ENCODE measurements at regions not wholly inside any gene's neighbourhood (a gene's known extent, or its start where the extent isn't known, plus 50 kb on each side); places are given as distances from the start of the nearest gene placed in this dataset.

DNA sequence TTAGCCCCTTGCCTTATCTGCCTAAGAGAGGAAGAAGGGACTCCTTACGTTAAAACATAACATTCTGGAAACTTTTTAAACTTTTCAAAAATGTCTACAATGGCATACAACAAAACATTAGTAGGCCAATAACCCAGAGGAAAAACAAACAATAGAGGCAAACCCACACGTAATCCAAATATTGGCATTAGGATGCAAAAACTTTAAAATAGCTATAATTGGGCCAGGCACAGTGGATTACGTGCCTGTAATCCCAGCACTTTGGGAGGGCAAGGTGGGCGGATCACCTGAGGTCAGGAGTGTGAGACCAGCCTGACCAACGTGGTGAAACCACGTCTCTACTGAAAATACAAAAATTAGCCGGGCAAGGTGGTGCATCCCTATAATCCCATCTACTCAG is 134.9 kb downstream of the AQP9 start:
- TF ChIP-seq CTCF (IDR thresholded peaks at IDR 0.05; ENCODE audit: low read depth, low read length), result no peak
- DNase-seq (ENCODE audit: extremely low read depth, low read depth), result no peak

- no peak for TF ChIP-seq CTCF (IDR thresholded peaks at IDR 0.05; ENCODE audit: low read depth, low read length)
- DNase-seq (ENCODE audit: extremely low read depth, low read depth), result no peak
Observed at GRCh38 chr15:58274885-58275284, 136.7 kb downstream of the AQP9 start.

DNA sequence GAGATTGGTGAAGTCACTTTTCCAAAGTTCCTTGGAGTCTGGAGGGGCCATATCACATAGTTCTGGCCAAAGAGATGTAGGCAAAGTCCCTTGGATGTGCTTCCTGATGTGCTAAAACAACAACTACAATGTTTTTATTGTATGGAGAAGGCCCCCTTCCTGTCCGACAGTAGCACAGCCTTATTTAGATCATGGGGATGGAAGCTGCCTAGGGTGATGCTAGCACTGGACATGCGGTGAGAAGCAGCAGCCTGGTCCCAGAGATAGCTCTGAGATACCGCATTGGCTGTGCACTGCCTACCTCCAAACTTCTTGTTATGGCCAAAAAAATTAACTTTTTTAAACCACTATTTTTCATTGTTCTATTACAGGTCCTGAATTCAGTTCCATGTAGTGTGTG is 137.6 kb downstream of the AQP9 start:
- no peak for TF ChIP-seq CTCF (IDR thresholded peaks at IDR 0.05; ENCODE audit: low read depth, low read length)
- no peak for DNase-seq (ENCODE audit: extremely low read depth, low read depth)

DNA sequence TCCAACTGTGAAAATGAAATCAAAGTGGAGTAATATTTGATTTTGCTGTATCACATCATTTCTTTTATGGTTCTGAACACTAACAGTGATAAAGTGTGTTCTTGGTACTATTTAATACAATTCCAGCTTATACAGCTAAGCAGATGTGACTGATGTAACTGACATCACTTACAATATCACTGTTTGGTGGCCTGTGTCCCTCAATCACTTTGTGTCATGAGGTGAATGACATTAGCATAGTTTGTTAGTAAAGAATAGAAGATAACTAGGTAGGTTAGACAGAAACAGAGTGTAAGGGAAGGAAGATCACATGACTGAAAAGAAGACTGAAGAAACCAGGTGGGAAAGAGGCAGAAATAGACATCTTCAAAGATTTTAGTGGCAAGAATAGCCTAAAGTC is 138.7 kb downstream of the AQP9 start:
- no peak for DNase-seq (ENCODE audit: extremely low read depth, low read depth)
- TF ChIP-seq CTCF (IDR thresholded peaks at IDR 0.05; ENCODE audit: low read depth, low read length), result no peak

GRCh38 chr15:58277333-58277732 is 139.2 kb downstream of the AQP9 start:
- DNase-seq (ENCODE audit: extremely low read depth, low read depth), result no peak
- TF ChIP-seq CTCF (IDR thresholded peaks at IDR 0.05; ENCODE audit: low read depth, low read length), result no peak

GRCh38 chr15:58279106-58279505 is 140.9 kb downstream of the AQP9 start:
- no peak for TF ChIP-seq CTCF (IDR thresholded peaks at IDR 0.05; ENCODE audit: low read depth, low read length)
- no peak for DNase-seq (ENCODE audit: extremely low read depth, low read depth)

DNA sequence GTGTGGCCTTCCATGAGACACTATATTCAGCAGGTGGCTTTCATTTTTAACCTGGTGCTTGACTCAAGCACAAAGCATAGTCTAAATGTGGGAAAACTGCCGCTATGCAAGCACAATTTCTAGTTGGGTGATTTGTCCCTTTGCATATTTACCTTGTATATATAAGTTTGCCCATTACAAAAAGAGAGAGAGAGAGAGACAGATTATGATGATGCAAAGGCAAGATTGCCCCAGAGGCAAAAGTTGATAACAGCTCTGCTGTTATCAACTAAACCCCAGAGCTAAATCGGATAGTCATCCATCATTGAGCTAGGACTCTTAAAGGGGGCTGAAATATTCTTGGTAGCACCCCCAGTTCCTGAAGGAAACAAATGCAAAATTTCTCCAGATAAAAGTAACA is 141.5 kb downstream of the AQP9 start:
- DNase-seq (ENCODE audit: extremely low read depth, low read depth), result no peak
- TF ChIP-seq CTCF (IDR thresholded peaks at IDR 0.05; ENCODE audit: low read depth, low read length), result no peak
